ENCODE measurements at regions not wholly inside any gene's neighbourhood (a gene's known extent, or its start where the extent isn't known, plus 50 kb on each side); places are given as distances from the start of the nearest gene placed in this dataset.
A peak's percentile ranks its signal among the peaks of the same experiment; 100 is the strongest.

GRCh38 chr21:27833298-27833697 is 866.4 kb upstream of the ADAMTS5 start:
- ChIA-PET CTCF (interaction anchor here (1.0 kb wide), 1 partner anchor 912 kb away, joined by 4 read pairs; no protein-coding TSS in a partner anchor), POLR2A (no interaction called here)
- H3K9me3 ChIP-seq (ENCODE audit: control insufficient read depth, insufficient read depth, low read length), result no peaks in the 10 kb centered on the region
- DNase-seq (ENCODE audit: low read depth, low spot score), result no peak
- no peaks in the 10 kb centered on the region for H3K27me3 ChIP-seq (ENCODE audit: control insufficient read depth, insufficient read depth, low read length)
- H3K27ac ChIP-seq (ENCODE audit: low read depth, low read length), result no peak overlapping the region
- no peak overlapping the region for H3K4me3 ChIP-seq (ENCODE audit: low read depth, low read length)
- TF ChIP-seq CTCF (IDR thresholded peaks at IDR 0.05; ENCODE audit: low read depth, low read length), result no peak

- H3K9me3 ChIP-seq (ENCODE audit: control insufficient read depth, insufficient read depth, low read length), result no peaks in the 10 kb centered on the region
- DNase-seq (ENCODE audit: low read depth, low spot score), result peak; percentile 20
- TF ChIP-seq CTCF (IDR thresholded peaks at IDR 0.05; ENCODE audit: low read depth, low read length), result no peak
- no peak overlapping the region for H3K27ac ChIP-seq (ENCODE audit: low read depth, low read length)
- H3K4me3 ChIP-seq (ENCODE audit: low read depth, low read length), result no peak overlapping the region
- ChIA-PET POLR2A (no interaction called here), CTCF (no interaction called here)
- no peaks in the 10 kb centered on the region for H3K27me3 ChIP-seq (ENCODE audit: control insufficient read depth, insufficient read depth, low read length)
Observed at GRCh38 chr21:27831816-27832569, 865.1 kb upstream of the ADAMTS5 start.

GRCh38 chr21:27831177-27831576 is 864.3 kb upstream of the ADAMTS5 start:
- Histone ChIP-seq H3K27me3 (ENCODE audit: control insufficient read depth, insufficient read depth, low read length) (no peaks in the 10 kb centered on the region), H3K27ac (ENCODE audit: low read depth, low read length) (no peak overlapping the region), H3K4me3 (ENCODE audit: low read depth, low read length) (no peak overlapping the region), H3K9me3 (ENCODE audit: control insufficient read depth, insufficient read depth, low read length) (no peaks in the 10 kb centered on the region)
- no peak for TF ChIP-seq CTCF (IDR thresholded peaks at IDR 0.05; ENCODE audit: low read depth, low read length)
- DNase-seq (ENCODE audit: low read depth, low spot score), result no peak
- ChIA-PET CTCF (no interaction called here), POLR2A (no interaction called here)

- ChIA-PET CTCF (interaction anchor here (1.0 kb wide), 1 partner anchor 25 kb away, joined by 4 read pairs; no protein-coding TSS in a partner anchor), POLR2A (no interaction called here)
- Histone ChIP-seq H3K4me3 (ENCODE audit: low read depth, low read length) (no peak overlapping the region), H3K27ac (ENCODE audit: low read depth, low read length) (no peak overlapping the region), H3K9me3 (ENCODE audit: control insufficient read depth, insufficient read depth, low read length) (no peaks in the 10 kb centered on the region), H3K27me3 (ENCODE audit: control insufficient read depth, insufficient read depth, low read length) (no peaks in the 10 kb centered on the region)
- no peak for DNase-seq (ENCODE audit: low read depth, low spot score)
- no peak for TF ChIP-seq CTCF (IDR thresholded peaks at IDR 0.05; ENCODE audit: low read depth, low read length)
Observed at GRCh38 chr21:27827972-27828371, 861.1 kb upstream of the ADAMTS5 start.

GRCh38 chr21:27825035-27825434 is 858.1 kb upstream of the ADAMTS5 start:
- H3K27ac ChIP-seq (ENCODE audit: low read depth, low read length), result no peak overlapping the region
- no peak for TF ChIP-seq CTCF (IDR thresholded peaks at IDR 0.05; ENCODE audit: low read depth, low read length)
- ChIA-PET CTCF (interaction anchor here (1.0 kb wide), 1 partner anchor 22 kb away, joined by 3 read pairs; no protein-coding TSS in a partner anchor), POLR2A (no interaction called here)
- no peaks in the 10 kb centered on the region for H3K9me3 ChIP-seq (ENCODE audit: control insufficient read depth, insufficient read depth, low read length)
- no peak overlapping the region for H3K4me3 ChIP-seq (ENCODE audit: low read depth, low read length)
- DNase-seq (ENCODE audit: low read depth, low spot score), result no peak
- H3K27me3 ChIP-seq (ENCODE audit: control insufficient read depth, insufficient read depth, low read length), result no peaks in the 10 kb centered on the region
